HG03064 (cell line): ENCODE measurements at regions not wholly inside any gene's neighbourhood (a gene's known extent, or its start where the extent isn't known, plus 50 kb on each side); places are given as distances from the start of the nearest gene placed in this dataset.
"Not testable (repeated sequence)": the region's sequence is repeated elsewhere in the genome, so short reads cannot be mapped to it uniquely, and the experiment has no call there.

Experiments
- ATAC-seq: cut with Tn5 transposase; IDR thresholded peaks from one replicate; pipeline ENCODE4 v1.9.1; 2021; ENCODE audit warnings: low read depth; ENCODE audit not compliant: unreplicated experiment

GRCh38 chr7:67604461-67605386 lies 608.1 kb downstream of the TYW1 start:
- no peak for ATAC-seq

DNA sequence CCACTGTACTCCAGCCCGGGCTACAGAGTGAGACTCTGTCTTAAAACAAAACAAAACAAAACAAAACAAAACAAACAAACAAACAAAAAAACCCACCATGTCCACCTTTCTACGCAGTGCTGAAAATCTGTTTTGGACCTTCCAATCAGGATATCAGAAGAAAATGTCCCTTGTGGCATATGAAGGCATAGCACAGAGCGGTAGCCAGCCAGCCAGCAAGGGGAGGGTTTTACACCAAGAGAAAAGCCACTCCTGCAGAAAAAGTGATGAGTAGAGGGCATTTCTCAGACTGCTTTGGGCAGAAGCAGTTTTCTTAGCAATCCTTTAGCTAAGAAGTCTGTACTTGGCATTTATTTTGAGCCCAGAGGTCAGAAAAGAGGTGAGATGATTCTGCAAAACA lies 612.2 kb downstream of the TYW1 start:
- ATAC-seq: no peak

- ATAC-seq: no peak
These were observed 614.3 kb downstream of the TYW1 start for GRCh38 chr7:67610897-67611296.

DNA sequence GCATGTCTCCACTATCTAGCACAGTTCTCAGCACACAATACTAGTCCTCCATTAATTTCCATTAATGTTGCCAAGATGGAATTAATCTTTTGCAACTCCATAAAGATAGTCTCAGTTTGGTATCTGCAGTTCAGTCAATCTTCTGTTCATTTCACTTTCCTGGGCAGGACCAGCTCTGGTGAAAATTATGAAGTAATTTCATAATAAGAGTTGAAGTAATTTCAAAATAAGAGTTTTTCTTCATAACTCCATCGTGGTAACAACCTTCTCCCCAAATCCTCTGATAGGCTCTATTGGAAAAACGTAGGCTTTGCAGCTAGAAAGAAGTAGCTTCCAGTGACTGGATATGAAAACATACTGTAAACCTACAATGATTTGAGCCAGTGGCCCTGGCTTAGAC lies 618.2 kb downstream of the TYW1 start:
- ATAC-seq: no peak

GRCh38 chr7:67616517-67616916 lies 619.9 kb downstream of the TYW1 start:
- no peak for ATAC-seq

DNA sequence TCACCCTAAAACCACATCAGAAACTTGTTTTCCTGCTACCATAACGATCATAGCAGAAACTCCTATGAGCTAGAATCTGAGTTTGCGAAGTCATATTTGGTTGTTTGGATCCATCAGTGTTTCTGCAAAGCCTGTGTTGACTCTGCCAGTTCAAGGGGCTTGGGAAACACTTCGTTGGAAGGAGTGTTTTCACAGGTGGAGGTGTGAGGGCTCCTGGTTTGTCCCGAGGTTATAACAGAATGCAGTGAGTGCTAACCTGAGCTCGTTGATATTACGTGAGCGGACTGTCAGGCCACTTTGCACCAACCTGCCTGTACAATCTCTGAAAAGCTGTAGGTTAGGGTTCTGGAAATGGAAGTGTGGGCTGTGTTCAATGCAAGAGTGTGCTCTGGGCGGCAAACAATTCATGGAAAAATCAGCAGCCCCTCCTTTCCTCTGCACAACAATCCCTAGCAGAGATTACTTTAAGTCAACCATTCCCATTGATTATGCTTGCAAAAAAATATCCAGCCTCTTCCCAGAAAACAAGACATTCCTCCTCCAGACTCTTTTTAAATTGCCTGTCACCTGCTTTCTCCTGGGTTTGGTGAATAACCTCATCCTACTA lies 622.0 kb downstream of the TYW1 start:
- no peak for ATAC-seq

GRCh38 chr7:67619175-67619574 lies 622.5 kb downstream of the TYW1 start:
- ATAC-seq: no peak

- no peak for ATAC-seq
These were observed 623.7 kb downstream of the TYW1 start for GRCh38 chr7:67620216-67620933.

- ATAC-seq: no peak
These were observed 625.1 kb downstream of the TYW1 start for GRCh38 chr7:67621704-67622103.

GRCh38 chr7:67625257-67625737 lies 628.7 kb downstream of the TYW1 start:
- ATAC-seq: no peak

GRCh38 chr7:67631476-67631875 lies 634.8 kb downstream of the TYW1 start:
- ATAC-seq: no peak

GRCh38 chr7:67635271-67635670 lies 638.6 kb downstream of the TYW1 start:
- ATAC-seq: no peak

DNA sequence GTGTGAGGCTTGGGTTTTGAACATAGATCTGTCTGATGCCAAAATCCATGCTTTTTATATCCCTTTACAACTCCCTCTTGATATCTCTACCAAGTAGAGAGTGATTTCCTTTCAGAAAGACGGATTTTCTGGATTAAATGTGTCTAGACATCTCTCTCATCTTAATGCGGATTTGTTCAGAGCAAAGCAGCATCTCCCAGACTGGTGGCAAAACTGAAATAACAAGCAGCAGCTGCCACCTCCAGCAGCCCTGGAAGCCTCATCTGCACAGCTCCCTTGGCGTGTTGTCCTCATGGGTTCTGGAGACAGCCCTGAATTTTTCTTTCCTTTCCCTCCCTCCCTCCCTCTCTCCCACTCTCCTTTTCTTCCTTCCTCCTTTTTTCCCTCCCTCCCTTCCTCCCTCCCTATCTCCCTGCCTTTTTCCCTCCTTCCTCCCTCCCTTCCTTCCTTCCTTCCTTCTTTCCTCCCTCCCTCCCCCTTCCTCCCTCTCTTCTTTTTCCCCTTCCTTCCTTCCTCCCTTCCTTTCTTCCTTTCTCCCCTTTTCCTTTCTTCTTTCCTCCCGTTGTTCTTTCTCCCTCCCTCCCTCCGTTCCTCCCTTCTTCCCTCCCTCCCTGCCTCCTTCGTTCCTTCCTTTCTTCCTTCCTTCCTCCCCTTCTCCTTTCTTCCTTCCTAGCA lies 639.9 kb downstream of the TYW1 start:
- no peak for ATAC-seq

DNA sequence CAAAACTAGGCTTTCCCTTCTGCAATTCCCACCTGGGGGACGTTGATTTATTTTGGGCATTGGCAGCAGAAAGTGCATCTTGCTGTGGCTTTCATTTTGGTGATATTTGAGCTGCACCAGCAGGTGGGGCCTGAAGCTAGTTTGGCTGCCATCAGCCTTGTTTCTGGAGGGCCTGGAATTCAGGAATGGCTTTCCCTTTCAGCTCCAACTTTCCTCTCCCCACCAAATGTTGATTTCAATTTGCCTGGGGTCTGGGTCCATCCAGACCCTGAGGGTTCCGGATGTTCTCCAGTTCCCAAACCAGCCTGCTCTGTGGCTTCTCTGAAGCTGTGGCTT lies 640.4 kb downstream of the TYW1 start:
- no peak for ATAC-seq

GRCh38 chr7:67642542-67642941 lies 645.9 kb downstream of the TYW1 start:
- not testable (repeated sequence) for ATAC-seq

- ATAC-seq: no peak
These were observed 647.5 kb downstream of the TYW1 start for GRCh38 chr7:67644151-67644550.

DNA sequence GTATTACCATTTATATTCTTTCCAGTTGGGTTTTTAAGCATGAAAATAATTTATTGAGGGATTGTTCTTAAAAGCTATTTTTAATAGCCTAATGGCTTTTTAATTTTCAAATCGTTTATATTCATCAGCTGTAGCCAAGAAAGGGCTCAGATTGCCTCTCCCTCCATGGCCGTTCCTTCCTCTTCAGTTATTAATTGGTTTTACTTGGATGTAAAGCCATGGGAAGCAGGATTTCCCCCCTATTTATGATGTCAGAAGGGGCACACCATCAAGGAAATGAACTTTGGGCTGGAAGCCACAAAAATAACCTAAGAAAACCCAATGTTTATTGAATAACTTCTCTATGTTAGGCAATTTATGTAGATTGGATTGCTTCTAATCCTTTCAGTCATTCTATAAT lies 656.3 kb downstream of the TYW1 start:
- no peak for ATAC-seq

DNA sequence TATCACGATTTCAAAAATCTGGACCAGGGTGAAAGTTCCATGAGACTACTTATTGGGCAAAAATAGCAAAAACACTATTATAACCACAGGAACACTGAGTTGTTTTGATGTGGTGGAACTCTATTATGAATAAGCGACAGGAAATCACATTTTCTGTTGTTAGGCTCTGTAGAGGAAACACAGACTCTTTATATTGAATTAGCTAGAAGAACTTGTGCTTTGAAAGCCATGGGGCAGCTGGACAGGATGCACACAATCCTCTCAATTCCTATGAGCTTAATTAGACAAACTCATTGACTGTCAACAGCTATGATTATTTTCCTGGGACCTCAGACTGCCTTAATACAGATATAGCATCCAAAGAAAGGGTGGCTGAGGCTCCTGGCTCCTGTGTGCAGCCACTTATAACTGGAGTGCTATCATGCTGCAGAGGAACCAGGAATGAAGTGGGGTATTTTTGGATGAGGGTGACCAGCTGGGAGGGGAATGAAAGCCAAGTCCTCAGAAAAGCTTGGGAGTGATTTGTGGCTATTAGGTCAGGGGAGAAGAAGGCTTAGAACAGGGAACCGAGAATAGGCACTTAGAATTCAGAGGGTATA lies 657.3 kb downstream of the TYW1 start:
- ATAC-seq: no peak

- no peak for ATAC-seq
These were observed 658.0 kb downstream of the TYW1 start for GRCh38 chr7:67654642-67655041.

DNA sequence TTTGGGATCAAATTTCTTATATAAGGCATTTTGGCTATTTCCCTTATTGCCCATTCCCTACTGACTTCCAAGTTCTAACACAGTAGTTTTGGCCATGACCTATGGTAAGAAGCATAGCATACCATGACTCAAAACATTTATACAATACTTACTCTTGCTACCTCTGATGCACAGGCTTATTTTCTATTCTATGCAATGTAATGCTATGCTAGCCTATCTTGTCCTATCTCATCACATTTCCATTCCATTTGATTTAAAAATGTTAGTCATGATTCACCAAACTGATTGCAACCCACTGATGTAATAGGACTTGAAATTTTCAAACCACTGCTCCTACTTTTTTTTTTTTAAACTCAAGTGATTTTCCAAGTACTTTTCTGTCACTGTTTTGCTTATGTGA lies 658.5 kb downstream of the TYW1 start:
- ATAC-seq: no peak
